LNCaP clone FGC (cell line): ENCODE measurements at regions not wholly inside any gene's neighbourhood (a gene's known extent, or its start where the extent isn't known, plus 50 kb on each side); places are given as distances from the start of the nearest gene placed in this dataset.

Source experiments
- DNase-seq: peaks from one replicate; pipeline ENCODE4 v3.0.0-alpha.2; 2011; ENCODE audit warnings: low read depth
- H3K4me3 ChIP-seq: 2 replicates; pipeline ENCODE4 v1.5.1; 2011; ENCODE audit warnings: mild to moderate bottlenecking, low read depth, low read length, control low read depth
- CTCF ChIP-seq: IDR thresholded peaks from 2 replicates; pipeline ENCODE4 v1.5.1; 2012; ENCODE audit warnings: mild to moderate bottlenecking; ENCODE audit not compliant: control insufficient read depth, insufficient read depth; ENCODE audit errors: extremely low read depth

- no peak for TF ChIP-seq CTCF
Observed at GRCh38 chr18:44409071-44409470, 271.6 kb upstream of the SETBP1 start.

GRCh38 chr18:44409515-44409914 lies 271.2 kb upstream of the SETBP1 start:
- DNase-seq: no peak
- no peak overlapping the region for H3K4me3 ChIP-seq
- no peak for TF ChIP-seq CTCF

More at GRCh38 chr18:44409071-44409470, 271.6 kb upstream of the SETBP1 start:
- no peak for DNase-seq
- no peak overlapping the region for H3K4me3 ChIP-seq

GRCh38 chr18:44410740-44411139 lies 269.9 kb upstream of the SETBP1 start:
- no peak for TF ChIP-seq CTCF
- DNase-seq: no peak
- no peak overlapping the region for H3K4me3 ChIP-seq

GRCh38 chr18:44411262-44411905 lies 269.3 kb upstream of the SETBP1 start:
- no peak for DNase-seq
- no peak for TF ChIP-seq CTCF

GRCh38 chr18:44411976-44412375 lies 268.7 kb upstream of the SETBP1 start:
- no peak for TF ChIP-seq CTCF
- H3K4me3 ChIP-seq: no peak overlapping the region
- no peak for DNase-seq

More at GRCh38 chr18:44411262-44411905, 269.3 kb upstream of the SETBP1 start:
- H3K4me3 ChIP-seq: no peak overlapping the region

- no peak overlapping the region for H3K4me3 ChIP-seq
- TF ChIP-seq CTCF: no peak
- no peak for DNase-seq
Observed at GRCh38 chr18:44423814-44424644, 256.7 kb upstream of the SETBP1 start.
